HG02798 (cell line): ENCODE measurements at regions not wholly inside any gene's neighbourhood (a gene's known extent, or its start where the extent isn't known, plus 50 kb on each side); places are given as distances from the start of the nearest gene placed in this dataset.
"Not testable (repeated sequence)": the region's sequence is repeated elsewhere in the genome, so short reads cannot be mapped to it uniquely, and the experiment has no call there.

Experiments
- ATAC-seq: cut with Tn5 transposase; IDR thresholded peaks from one replicate; pipeline ENCODE4 v1.9.1; 2021; ENCODE audit warnings: mild to moderate bottlenecking; ENCODE audit not compliant: unreplicated experiment, poor library complexity

DNA sequence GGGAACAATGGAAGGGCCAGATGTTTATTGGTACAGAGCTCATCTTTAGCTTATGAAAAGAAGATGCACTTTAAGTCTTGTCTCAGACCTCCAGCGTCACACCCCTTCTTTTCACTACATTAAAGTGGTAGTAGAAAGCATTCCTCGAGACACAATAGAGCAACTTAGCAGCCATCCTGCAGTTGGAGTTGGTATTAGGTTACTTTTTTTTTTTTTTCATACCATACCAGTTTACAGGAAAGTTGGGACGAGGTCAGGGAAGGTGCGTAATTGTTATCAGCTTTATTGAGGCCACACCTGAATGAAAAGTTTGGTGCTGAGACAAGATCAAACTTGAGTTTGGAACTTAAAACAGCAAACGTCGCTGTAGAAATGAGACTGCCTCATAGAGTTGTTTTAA, 203.8 kb downstream of the SOX2 start:
- no peak for ATAC-seq

DNA sequence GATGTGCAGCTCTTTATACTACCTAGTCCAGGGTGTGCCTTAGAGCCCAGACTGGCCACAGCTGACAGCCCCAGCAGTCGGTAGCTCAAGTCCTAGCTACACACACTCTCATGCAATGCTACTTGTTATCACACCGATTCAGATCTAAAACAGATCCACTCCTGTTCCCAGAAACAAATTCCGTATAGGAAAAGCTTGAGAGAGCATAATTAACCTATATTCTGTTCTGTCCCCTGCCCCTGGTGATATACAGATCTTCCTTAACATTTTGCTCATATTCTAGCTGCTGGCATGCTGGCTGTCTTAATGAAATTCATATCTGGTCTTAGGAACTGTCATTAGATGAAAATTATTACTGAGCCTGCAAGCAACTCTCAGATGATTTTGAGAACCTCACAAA, 204.3 kb downstream of the SOX2 start:
- no peak for ATAC-seq

DNA sequence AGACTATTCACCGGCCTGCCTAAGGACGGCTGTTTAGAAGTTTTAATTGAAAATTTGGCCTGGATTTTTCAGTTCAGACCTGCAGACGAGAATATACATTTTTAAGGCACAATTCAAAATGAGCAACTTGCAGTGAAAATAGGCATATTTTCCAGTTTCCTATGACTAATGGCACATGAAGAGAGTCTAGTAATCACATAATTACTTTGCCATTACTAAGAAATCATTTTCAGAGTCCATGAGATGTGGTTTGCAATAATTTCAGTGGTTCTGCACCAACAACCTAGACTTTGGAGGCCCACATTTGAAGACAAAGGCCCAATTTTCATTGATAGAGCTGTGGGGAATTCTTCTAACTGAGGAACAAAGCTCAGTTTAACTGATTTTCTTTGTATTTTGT, 205.3 kb downstream of the SOX2 start:
- no peak for ATAC-seq

DNA sequence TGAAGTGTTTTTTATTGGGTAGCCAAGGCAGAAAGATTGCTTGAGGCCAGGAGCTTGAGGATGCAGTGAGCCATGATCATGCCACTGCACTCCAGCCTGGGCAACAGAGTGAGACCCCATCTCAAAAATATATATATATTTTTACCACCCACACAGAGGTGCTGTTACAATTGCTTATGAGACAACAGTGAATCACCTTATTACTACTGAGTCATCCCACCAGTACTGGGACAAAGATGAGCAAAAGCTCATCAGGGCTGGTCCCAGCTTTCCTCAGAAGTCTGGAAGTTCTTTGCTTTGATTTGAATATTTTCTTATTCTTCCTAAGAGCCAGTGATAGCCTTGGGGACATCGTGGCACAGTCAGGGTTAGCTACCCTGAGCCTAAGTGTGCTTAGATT, 207.7 kb downstream of the SOX2 start:
- no peak for ATAC-seq

DNA sequence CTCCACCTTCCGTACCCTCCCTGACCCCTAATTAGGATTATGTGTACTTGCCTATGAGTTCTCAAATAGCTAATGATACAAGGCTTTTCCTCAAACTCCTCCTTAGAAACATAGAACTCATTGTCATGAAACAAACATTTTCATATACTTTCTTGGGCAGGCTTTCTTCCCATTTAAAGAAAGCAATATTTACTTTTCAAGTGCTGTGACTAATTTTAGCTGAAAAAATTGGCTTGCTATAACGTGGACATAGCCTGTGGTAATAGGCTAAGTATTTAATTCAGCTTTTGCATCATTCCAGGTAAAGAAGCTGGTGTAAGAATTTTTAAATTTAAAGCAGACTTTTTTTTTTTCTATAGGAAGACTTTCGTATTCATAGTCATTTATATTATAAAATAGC, 208.7 kb downstream of the SOX2 start:
- ATAC-seq = no peak

DNA sequence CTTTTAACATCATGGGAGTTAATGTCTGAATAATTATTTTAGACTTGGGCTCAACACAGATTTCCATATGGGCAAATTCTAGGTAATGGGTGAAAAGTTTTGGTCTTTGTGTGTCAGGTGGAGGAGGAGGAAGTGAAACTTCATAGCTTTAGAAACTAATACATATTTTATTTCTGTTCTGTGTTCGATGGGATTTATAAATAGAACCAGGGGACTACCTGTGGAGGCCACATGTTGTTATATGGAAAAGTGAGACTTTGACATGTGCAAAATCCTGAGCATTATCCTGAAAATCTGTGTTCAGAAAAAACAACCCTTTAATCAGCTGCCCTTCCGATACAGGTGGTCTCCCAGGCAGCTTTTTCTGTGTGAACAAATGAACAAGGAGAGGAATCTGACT, 209.5 kb downstream of the SOX2 start:
- peak; percentile 94 for ATAC-seq

DNA sequence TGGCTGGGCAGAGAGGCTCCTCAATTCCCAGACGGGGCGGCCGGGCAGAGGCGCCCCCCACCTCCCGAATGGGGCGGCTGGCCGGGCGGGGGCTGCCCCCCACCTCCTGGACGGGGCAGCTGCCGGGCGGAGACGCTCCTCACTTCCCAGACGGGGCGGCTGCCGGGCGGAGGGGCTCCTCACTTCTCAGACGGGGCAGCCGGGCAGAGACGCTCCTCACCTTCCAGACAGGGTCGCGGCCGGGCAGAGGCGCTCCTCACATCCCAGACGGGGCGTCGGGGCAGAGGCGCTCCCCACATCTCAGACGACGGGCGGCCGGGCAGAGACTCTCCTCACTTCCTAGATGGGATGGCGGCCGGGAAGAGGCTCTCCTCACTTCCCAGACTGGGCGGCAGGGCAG, 214.1 kb downstream of the SOX2 start:
- ATAC-seq = not testable (repeated sequence)

DNA sequence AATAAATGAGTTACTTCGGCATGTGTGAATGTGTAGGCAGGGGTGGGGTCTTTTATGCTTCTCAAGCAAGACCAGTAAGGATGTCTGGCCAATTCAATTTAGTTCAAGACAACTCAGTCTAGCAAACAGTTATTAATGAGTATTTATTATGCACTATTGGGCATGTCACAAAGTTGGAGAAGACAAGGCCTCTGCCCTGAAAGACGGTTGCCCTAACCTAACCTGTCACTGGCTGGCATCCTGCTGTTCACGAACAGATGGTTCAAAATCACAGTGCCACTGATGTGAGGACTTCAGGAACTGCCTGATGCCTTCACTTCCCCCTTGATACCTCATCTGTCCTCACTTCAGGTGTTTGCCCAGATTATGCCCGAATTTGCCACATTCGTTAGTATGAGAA, 217.8 kb downstream of the SOX2 start:
- no peak for ATAC-seq

DNA sequence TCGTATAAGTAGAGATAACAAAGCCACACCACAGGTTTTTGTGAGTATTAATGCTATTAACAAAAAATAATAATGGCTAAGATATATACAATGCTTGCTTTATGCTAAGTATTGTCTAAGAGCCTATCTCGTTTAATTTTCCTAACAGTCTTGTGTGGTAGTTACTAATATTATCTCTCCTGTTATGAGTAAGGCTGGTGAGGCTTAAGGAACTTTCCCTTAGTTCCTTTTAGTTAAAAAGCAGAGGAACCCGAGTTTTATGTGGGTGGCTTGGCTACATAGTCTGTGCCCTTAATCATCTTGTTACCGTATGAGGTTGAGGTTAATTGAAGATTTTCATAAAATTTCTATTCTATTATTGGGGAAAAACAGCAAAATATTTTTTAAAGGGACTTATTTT, 218.4 kb downstream of the SOX2 start:
- no peak for ATAC-seq

DNA sequence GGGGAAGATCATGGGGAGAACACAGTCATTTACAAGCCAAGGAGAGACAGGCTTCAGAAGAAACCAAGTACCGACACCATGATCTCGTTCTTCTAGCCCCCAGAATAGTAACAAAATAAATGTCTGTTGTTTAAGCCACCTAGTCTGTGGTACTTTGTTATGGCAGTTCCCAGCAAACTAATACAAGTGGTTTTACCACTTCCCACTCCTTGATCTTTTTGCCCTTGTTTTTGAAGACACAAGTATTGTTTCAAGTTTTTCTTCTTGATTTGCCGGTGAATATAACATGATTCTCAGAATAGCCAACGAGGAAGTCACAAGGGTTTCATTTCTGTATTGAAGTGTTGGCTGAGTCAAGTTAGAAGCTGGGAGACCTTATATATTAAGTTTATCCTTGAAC, 220.3 kb downstream of the SOX2 start:
- peak; percentile 66 for ATAC-seq

DNA sequence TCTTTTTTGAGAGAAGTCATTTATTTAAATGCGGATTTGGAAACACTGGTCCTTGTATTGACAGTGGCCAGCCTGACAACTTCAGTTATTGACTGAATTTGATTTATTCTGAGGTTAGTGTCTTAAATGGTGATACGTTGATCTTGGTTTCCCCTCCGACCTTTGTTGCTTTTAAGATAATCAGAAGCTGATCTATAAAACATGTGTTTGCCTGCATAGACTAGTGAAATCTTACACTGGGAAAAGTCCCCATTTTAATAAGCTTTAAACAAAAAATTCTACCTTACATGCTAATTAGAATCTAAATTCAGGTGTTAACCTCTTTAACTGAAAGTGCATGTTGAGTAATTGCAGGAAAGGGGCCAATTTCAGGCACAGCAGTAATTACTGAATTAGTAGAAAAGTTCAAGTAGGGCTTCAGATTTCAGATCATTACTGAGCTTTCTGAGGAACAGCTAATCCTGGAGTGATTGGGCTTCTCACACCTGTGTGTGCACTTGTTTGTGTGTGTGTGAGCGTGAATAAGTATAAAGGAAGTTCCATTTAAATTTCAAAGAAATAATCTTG, 221.4 kb downstream of the SOX2 start:
- ATAC-seq = no peak

DNA sequence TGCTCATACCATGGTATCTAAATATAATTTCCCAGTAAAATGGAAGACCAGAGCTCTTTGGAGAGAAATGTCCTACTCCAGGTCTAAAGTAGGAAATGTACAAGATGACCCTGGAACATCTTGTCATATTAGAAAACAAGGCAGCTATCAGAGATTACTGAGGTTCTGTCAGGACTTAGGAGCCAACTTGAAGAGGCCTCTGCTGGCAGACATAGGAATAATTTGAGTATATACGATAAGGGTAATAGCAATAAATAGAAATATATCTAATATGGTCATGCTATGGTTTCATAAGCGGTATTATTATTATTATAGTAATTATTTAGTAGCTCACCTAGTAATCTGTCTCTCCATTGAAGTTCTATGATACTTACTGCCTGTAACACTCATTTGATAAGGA, 224.2 kb downstream of the SOX2 start:
- ATAC-seq = no peak

DNA sequence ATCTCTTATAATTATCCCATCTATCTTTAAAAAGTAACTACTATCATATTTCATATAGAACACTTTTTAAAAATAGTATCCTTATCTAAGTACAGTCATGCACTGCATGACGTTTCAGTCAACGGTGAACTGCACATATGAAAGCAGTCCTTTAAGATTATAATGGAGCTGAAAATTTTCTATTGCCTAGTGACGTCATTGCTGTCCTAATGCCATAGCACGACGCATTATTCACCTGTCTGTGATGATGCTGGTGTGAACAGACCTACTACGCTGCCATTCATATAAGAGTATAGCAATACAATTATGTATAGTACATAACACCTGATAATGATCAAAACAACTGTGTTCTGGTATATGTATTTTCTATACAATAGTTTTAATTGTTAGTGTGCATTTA, 225.0 kb downstream of the SOX2 start:
- ATAC-seq = no peak

DNA sequence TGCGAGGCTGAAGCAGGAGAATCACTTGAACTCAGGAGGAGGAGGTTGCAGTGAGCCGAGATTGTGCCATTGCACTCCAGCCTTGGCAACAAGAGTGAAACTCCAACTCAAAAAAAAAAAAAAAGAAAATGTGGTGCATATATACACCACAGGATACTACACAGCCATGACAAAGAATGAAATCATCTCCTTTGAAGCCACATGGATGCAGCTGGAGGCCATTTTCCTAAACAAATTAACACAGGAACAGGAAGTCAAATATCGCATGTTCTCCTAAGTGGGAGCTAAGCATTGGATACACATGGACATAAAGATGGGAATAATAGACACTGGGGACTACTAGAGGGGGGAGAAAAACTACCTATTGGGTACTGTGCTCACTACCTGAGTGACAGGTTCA, 226.9 kb downstream of the SOX2 start:
- ATAC-seq = not testable (repeated sequence)

DNA sequence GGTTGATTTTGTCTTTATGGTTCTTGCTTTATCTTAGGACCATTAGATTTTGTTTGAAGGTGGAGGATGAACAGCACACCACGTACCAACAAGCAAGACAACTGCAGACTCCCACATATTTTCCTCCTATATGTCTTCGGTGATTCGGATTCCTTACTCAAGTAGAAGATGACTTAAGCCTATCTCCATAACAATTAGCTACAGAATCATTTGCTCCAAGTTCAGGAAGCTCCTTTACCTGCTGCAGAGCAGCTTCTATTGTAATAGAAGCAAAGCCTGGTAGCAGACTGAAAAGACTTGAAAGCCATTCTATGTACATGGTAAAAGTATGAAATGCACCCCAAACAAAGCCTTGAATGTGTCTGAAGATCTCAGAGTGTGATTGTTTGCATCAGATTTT, 229.0 kb downstream of the SOX2 start:
- ATAC-seq = no peak

DNA sequence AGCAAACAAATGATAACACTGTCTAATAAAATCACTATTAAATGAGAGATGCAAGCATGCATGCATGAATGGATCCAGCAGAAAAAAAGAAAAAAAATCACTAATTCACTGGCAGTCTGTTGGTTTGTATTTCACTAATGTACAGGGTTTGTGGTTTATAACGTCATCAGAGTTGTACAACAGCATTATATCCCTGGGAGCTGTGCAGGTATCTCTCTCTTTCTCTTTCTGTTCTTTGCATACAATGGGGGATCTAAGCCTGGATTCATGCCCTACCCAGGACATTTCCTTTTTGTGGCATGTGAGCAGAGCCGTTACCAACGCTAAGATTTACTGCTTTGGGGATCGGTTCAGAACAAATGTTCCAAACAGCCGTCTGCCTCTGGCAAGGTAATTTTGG, 229.5 kb downstream of the SOX2 start:
- ATAC-seq = no peak

DNA sequence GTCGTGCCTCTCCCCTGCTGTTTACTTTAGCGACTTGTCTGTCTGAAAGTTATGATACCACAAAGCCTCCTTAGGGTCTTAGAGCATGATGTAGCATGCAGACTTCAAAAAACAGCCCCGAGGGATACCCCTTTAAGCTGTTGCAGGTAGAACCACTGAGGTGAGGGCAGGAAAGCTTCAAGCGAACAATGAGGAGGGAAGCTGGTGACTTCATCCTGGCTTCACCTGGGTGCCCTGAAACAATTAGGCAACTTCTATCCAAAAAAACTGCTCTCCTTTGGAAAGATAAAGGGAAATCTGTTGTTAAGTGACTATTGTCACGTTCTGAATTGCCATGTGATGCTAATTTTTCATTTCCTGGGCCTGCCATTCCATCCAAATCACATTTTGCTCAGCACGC, 231.6 kb downstream of the SOX2 start:
- ATAC-seq = no peak

DNA sequence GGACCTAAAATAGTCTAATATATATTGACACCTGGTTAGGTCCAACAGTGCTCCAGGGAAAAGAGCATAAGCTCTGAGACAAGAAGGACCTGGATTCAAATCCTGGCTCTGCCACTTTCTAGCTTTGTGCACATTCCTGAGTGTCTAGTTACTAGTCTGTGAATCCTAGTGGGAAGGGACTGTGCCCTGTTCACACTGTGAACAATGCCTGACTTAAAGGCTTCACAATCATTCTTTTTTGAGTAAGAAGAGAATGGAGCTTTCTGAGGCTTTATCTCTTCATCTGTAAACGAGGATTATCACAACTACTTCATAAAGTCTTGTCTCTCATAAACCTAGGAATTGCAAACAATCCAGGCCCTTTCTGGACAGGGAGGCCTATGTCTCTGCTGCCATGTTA, 235.9 kb downstream of the SOX2 start:
- no peak for ATAC-seq

DNA sequence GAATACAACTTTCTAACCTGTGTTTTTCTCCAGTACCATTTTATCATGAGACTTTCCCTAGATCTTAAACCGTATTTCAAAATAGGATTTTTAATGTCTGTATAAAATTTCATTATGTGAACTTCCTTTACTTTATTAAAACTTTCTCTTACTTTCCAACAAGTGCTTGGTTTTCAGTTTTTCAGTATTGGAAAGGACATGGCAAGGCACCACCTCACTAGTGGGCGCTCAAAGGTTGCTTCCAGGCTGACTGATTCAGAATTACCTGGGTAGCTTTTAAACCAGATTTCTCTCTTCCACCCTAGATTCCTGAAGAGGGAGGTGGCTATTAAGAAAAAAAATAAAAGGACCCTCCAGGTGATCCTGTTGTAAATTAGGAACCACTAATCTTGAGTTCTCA, 236.6 kb downstream of the SOX2 start:
- ATAC-seq = no peak

DNA sequence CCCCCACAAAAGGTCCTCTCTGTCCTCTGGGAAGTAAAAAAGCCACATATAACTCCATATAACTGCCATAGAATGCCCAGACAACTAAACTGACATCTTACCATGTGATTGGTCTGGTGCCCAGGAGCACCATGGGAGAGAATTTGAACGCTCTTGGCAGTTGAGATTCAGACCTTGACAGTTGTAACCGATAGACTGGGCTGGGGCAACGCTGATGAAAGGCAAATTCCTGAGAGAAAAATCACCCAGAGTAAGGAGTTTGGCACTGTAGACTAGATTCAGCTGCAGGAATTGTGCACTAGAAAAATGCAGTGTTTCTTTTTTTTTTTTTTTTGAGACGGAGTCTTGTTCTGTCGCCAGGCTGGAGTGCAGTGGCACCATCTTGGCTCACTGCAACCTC, 240.5 kb downstream of the SOX2 start:
- no peak for ATAC-seq

DNA sequence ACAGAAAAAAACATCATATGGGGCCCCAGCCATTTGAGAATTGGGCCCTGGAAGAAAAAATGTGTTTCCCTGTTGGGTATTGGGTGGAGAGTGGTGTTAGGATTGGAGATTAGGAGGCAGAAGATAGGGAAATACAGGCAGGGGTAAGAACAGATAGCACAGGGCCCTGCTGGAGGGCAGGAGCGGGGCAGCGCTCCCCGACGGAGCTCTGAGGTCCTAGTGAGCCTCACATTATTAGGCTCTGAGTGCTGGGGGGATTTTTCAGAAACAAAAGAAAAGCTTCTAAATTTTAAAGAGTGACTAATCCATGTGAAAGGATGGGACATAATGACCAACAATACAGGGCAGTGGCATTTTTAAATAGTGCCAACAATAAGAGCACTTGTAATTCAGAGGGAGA, 241.2 kb downstream of the SOX2 start:
- ATAC-seq = no peak

DNA sequence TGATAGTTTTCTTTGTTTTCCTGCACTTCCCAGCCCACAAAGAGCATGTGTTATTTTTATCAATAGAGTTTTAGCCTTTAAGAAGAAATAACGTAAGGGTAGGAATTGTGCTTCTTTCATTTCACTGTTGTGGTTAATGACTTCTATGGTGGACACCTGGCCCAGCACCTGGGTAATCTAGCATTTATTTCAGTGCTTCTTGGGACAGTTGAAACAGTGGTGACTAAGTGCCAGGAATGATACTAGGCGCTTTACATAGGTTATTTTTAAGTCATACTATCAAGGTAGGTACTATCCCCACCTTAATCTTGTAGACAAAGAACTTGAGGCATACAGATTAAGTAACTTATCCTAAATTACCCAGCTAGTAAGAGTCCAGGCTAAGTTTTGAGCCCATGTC, 243.8 kb downstream of the SOX2 start:
- ATAC-seq = peak; percentile 63

DNA sequence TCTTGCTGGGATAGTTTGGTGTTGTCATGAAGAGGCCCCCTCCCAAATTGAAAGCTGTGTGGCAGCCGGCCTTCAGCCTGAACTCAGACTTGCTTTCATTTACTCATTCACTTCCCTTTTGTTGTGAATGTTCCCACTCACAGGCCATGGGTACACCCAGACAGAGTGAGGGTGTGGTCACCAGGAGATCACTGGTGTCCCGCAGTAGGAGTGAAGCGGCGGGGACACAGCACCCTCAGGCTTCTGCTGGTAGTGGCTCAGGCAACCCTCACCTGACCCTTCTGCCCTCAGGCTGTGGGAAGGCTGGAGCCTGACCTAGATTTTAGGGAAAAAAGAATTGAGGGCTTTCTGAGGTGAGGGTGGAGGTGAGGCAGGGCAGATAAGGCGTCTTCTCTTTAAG, 244.4 kb downstream of the SOX2 start:
- ATAC-seq = peak; percentile 42
